WTC11 (cell line): ENCODE measurements at regions not wholly inside any gene's neighbourhood (a gene's known extent, or its start where the extent isn't known, plus 50 kb on each side); places are given as distances from the start of the nearest gene placed in this dataset.

Source experiments
- ATAC-seq: fragments of 200-7000 bp; cut with Tn5 transposase; 2 replicates; pipeline ENCODE4 v1.10.0; 2021; ENCODE audit warnings: mild to moderate bottlenecking, moderate library complexity
- CTCF ChIA-PET: fragments of 300-600 bp; sonication (Branson Sonifier 250); formaldehyde crosslinking; loops from one replicate; lab custom pipeline; 2021; ENCODE audit warnings: antibody characterized with exemption; lab: Charles Lee
- POLR2A ChIA-PET: fragments of 350-600 bp; sonication (Branson Sonifier 250); formaldehyde crosslinking; loops from one replicate; lab custom pipeline; 2021; ENCODE audit warnings: antibody characterized with exemption; lab: Charles Lee
- DNase-seq: peaks from one replicate; pipeline ENCODE4 v3.0.0; 2021; ENCODE audit warnings: low spot score
- H3K27ac Mint-ChIP-seq: 2 replicates; pipeline ENCODE4 v1.8.0; 2021; ENCODE audit warnings: mixed read lengths
- H3K27me3 Mint-ChIP-seq: 2 replicates; pipeline ENCODE4 v1.8.0; 2021; ENCODE audit warnings: low read depth, mild to moderate bottlenecking, moderate library complexity, mixed read lengths
- H3K36me3 Mint-ChIP-seq: 2 replicates; pipeline ENCODE4 v1.8.0; 2021; ENCODE audit warnings: mixed read lengths
- H3K4me1 Mint-ChIP-seq: 2 replicates; pipeline ENCODE4 v1.8.0; 2022; ENCODE audit warnings: mixed read lengths
- H3K4me3 Mint-ChIP-seq: 2 replicates; pipeline ENCODE4 v1.8.0; 2021; ENCODE audit warnings: mild to moderate bottlenecking, moderate library complexity, mixed read lengths
- H3K9me3 Mint-ChIP-seq: 2 replicates; pipeline ENCODE4 v1.8.0; 2021; ENCODE audit warnings: mixed read lengths
- ATF1 ChIP-seq: sonication (generic); formaldehyde crosslinking; IDR thresholded peaks from 2 replicates; pipeline ENCODE4 v1.8.1; 2023; ENCODE audit warnings: mild to moderate bottlenecking, moderate library complexity, missing genetic modification reagents
- CREB1 ChIP-seq: sonication (generic); formaldehyde crosslinking; IDR thresholded peaks from 2 replicates; pipeline ENCODE4 v1.8.0; 2023; ENCODE audit warnings: mild to moderate bottlenecking, missing genetic modification reagents
- CREM ChIP-seq: sonication (generic); formaldehyde crosslinking; IDR thresholded peaks from 2 replicates; pipeline ENCODE4 v1.8.1; 2022; ENCODE audit warnings: mild to moderate bottlenecking, missing genetic modification reagents, moderate library complexity
- E2F1 ChIP-seq: sonication (generic); formaldehyde crosslinking; IDR thresholded peaks from 2 replicates; pipeline ENCODE4 v1.8.0; 2022; ENCODE audit warnings: mild to moderate bottlenecking, missing genetic modification reagents
- EMX1 ChIP-seq: fragments of 250-450 bp; sonication (Bioruptor Pico); IDR thresholded peaks from 2 replicates; pipeline ENCODE4 v1.8.0; 2021; ENCODE audit warnings: mild to moderate bottlenecking
- ERG ChIP-seq: fragments of 250-450 bp; sonication (Bioruptor Pico); IDR thresholded peaks from 2 replicates; pipeline ENCODE4 v1.8.0; 2021; ENCODE audit warnings: mild to moderate bottlenecking
- FOXP1 ChIP-seq: sonication (generic); formaldehyde crosslinking; IDR thresholded peaks from 2 replicates; pipeline ENCODE4 v1.8.0; 2022; ENCODE audit warnings: missing genetic modification reagents, mild to moderate bottlenecking, moderate library complexity, borderline replicate concordance
- GABPB1 ChIP-seq: sonication (generic); formaldehyde crosslinking; IDR thresholded peaks from 2 replicates; pipeline ENCODE4 v1.8.1; 2023; ENCODE audit warnings: mild to moderate bottlenecking, missing genetic modification reagents
- IRF1 ChIP-seq: sonication (generic); formaldehyde crosslinking; IDR thresholded peaks from 2 replicates; pipeline ENCODE4 v1.8.0; 2023; ENCODE audit warnings: missing genetic modification reagents
- PRDM15 ChIP-seq: sonication (generic); formaldehyde crosslinking; IDR thresholded peaks from 2 replicates; pipeline ENCODE4 v1.8.0; 2022; ENCODE audit warnings: missing genetic modification reagents
- PREB ChIP-seq: sonication (generic); formaldehyde crosslinking; IDR thresholded peaks from 2 replicates; pipeline ENCODE4 v1.8.1; 2022; ENCODE audit warnings: mild to moderate bottlenecking, missing genetic modification reagents, moderate library complexity, borderline replicate concordance
- RELA ChIP-seq: sonication (generic); formaldehyde crosslinking; IDR thresholded peaks from 2 replicates; pipeline ENCODE4 v1.8.1; 2022; ENCODE audit warnings: missing genetic modification reagents, mild to moderate bottlenecking, borderline replicate concordance
- SMAD4 ChIP-seq: sonication (generic); formaldehyde crosslinking; IDR thresholded peaks from 2 replicates; pipeline ENCODE4 v1.8.0; 2022; ENCODE audit warnings: mild to moderate bottlenecking, missing genetic modification reagents
- SOX15 ChIP-seq: fragments of 250-450 bp; sonication (Bioruptor Pico); IDR thresholded peaks from 2 replicates; pipeline ENCODE4 v1.9.0; 2021; ENCODE audit warnings: mild to moderate bottlenecking
- TEAD1 ChIP-seq: sonication (generic); formaldehyde crosslinking; IDR thresholded peaks from 2 replicates; pipeline ENCODE4 v1.8.0; 2022; ENCODE audit warnings: mild to moderate bottlenecking, missing genetic modification reagents
- TP53 ChIP-seq: sonication (generic); formaldehyde crosslinking; IDR thresholded peaks from 2 replicates; pipeline ENCODE4 v1.8.1; 2023; ENCODE audit warnings: mild to moderate bottlenecking, missing genetic modification reagents
- USF2 ChIP-seq: sonication (generic); formaldehyde crosslinking; IDR thresholded peaks from 2 replicates; pipeline ENCODE4 v1.8.1; 2023; ENCODE audit warnings: mild to moderate bottlenecking, missing genetic modification reagents, moderate library complexity
- ZNF121 ChIP-seq: sonication (generic); formaldehyde crosslinking; IDR thresholded peaks from 2 replicates; pipeline ENCODE4 v1.8.0; 2023; ENCODE audit warnings: missing genetic modification reagents

- no peak for TF ChIP-seq PREB (CRISPR knock-in tag)
- TF ChIP-seq CREM (CRISPR knock-in tag) = no peak
- TF ChIP-seq USF2 (CRISPR knock-in tag) = no peak
Observed at GRCh38 chr13:72041165-72041564, 174.2 kb upstream of the DACH1 start (continued).

GRCh38 chr13:72039126-72039525 is 172.1 kb upstream of the DACH1 start:
- POLR2A ChIA-PET = no interaction called here
- 0 out of 2 replicates have a peak, but pooled peaks cover 4% of the 10 kb centered on the region for H3K4me1 Mint-ChIP-seq
- ATAC-seq (no peak), DNase-seq (no peak)
- TF ChIP-seq ZNF121 (CRISPR knock-in tag) = no peak
- TF ChIP-seq E2F1 = no peak
- TF ChIP-seq RELA (CRISPR knock-in tag) = no peak
- no peaks in the 10 kb centered on the region for H3K27me3 Mint-ChIP-seq
- CTCF ChIA-PET = no interaction called here
- H3K27ac Mint-ChIP-seq = no peak overlapping the region
- no peak overlapping the region for H3K4me3 Mint-ChIP-seq
- no peaks in the 10 kb centered on the region for H3K9me3 Mint-ChIP-seq
- no peaks in the 10 kb centered on the region for H3K36me3 Mint-ChIP-seq

- CTCF ChIA-PET = no interaction called here
- Mint-ChIP-seq H3K27me3 (no peaks in the 10 kb centered on the region), H3K36me3 (peaks cover 8% of the 10 kb centered on the region), H3K9me3 (peaks cover 9% of the 10 kb centered on the region), H3K27ac (no peak overlapping the region), H3K4me1 (0 out of 2 replicates have a peak, but pooled peaks cover 4% of the 10 kb centered on the region), H3K4me3 (no peak overlapping the region)
- TF ChIP-seq SOX15 (CRISPR knock-in tag) (no peak), TEAD1 (no peak), PRDM15 (no peak), TP53 (CRISPR knock-in tag) (no peak), ATF1 (CRISPR knock-in tag) (no peak), ERG (no peak), FOXP1 (CRISPR knock-in tag) (no peak), GABPB1 (CRISPR knock-in tag) (no peak), SMAD4 (CRISPR knock-in tag) (no peak), CREB1 (CRISPR knock-in tag) (no peak), IRF1 (CRISPR knock-in tag) (no peak), EMX1 (CRISPR knock-in tag) (no peak)
- POLR2A ChIA-PET = no interaction called here
- ATAC-seq (no peak), DNase-seq (no peak)
Observed at GRCh38 chr13:72029981-72030380, 163.0 kb upstream of the DACH1 start.
